ENCODE measurements at regions not wholly inside any gene's neighbourhood (a gene's known extent, or its start where the extent isn't known, plus 50 kb on each side); places are given as distances from the start of the nearest gene placed in this dataset.
"Not testable (repeated sequence)": the region's sequence is repeated elsewhere in the genome, so short reads cannot be mapped to it uniquely, and the experiment has no call there.

- DNase-seq (ENCODE audit: extremely low read depth in 1 of 2, low read depth in 1 of 2), result not testable (repeated sequence)
These were observed 1093.1 kb upstream of the DEFB115 start for GRCh38 chr20:30164389-30164788.

- DNase-seq (ENCODE audit: extremely low read depth in 1 of 2, low read depth in 1 of 2), result no peak
These were observed 1089.9 kb upstream of the DEFB115 start for GRCh38 chr20:30167540-30167939.

- peak in 1 of 2 donors; percentile 1 for DNase-seq (ENCODE audit: extremely low read depth in 1 of 2, low read depth in 1 of 2)
These were observed 1089.3 kb upstream of the DEFB115 start for GRCh38 chr20:30168025-30168799.

GRCh38 chr20:30168800-30169138 is 1088.7 kb upstream of the DEFB115 start:
- DNase-seq (ENCODE audit: extremely low read depth in 1 of 2, low read depth in 1 of 2), result no peak

GRCh38 chr20:30175681-30176080 is 1081.8 kb upstream of the DEFB115 start:
- no peak for DNase-seq (ENCODE audit: extremely low read depth in 1 of 2, low read depth in 1 of 2)

GRCh38 chr20:30183124-30183523 is 1074.3 kb upstream of the DEFB115 start:
- DNase-seq (ENCODE audit: extremely low read depth in 1 of 2, low read depth in 1 of 2), result not testable (repeated sequence)

- DNase-seq (ENCODE audit: extremely low read depth in 1 of 2, low read depth in 1 of 2), result not testable (repeated sequence)
These were observed 1065.7 kb upstream of the DEFB115 start for GRCh38 chr20:30191785-30192184.

- not testable (repeated sequence) for DNase-seq (ENCODE audit: extremely low read depth in 1 of 2, low read depth in 1 of 2)
These were observed 1023.0 kb upstream of the DEFB115 start for GRCh38 chr20:30234477-30234876.

GRCh38 chr20:30275073-30275472 is 982.4 kb upstream of the DEFB115 start:
- DNase-seq (ENCODE audit: extremely low read depth in 1 of 2, low read depth in 1 of 2), result not testable (repeated sequence)

- no peak for DNase-seq (ENCODE audit: extremely low read depth in 1 of 2, low read depth in 1 of 2)
These were observed 975.8 kb upstream of the DEFB115 start for GRCh38 chr20:30281584-30282197.

- DNase-seq (ENCODE audit: extremely low read depth in 1 of 2, low read depth in 1 of 2), result peak; percentile 32 to 74
These were observed 973.8 kb upstream of the DEFB115 start for GRCh38 chr20:30283476-30284280.

- DNase-seq (ENCODE audit: extremely low read depth in 1 of 2, low read depth in 1 of 2), result no peak
These were observed 973.1 kb upstream of the DEFB115 start for GRCh38 chr20:30284281-30284905.

- no peak for DNase-seq (ENCODE audit: extremely low read depth in 1 of 2, low read depth in 1 of 2)
These were observed 971.8 kb upstream of the DEFB115 start for GRCh38 chr20:30285677-30286076.

- no peak for DNase-seq (ENCODE audit: extremely low read depth in 1 of 2, low read depth in 1 of 2)
These were observed 971.3 kb upstream of the DEFB115 start for GRCh38 chr20:30286157-30286556.

GRCh38 chr20:30287459-30287858 is 970.0 kb upstream of the DEFB115 start:
- not testable (repeated sequence) for DNase-seq (ENCODE audit: extremely low read depth in 1 of 2, low read depth in 1 of 2)

GRCh38 chr20:30288346-30288745 is 969.1 kb upstream of the DEFB115 start:
- DNase-seq (ENCODE audit: extremely low read depth in 1 of 2, low read depth in 1 of 2), result no peak

- DNase-seq (ENCODE audit: extremely low read depth in 1 of 2, low read depth in 1 of 2), result not testable (repeated sequence)
These were observed 968.4 kb upstream of the DEFB115 start for GRCh38 chr20:30289049-30289448.

GRCh38 chr20:30289711-30290141 is 967.7 kb upstream of the DEFB115 start:
- not testable (repeated sequence) for DNase-seq (ENCODE audit: extremely low read depth in 1 of 2, low read depth in 1 of 2)

- DNase-seq (ENCODE audit: extremely low read depth in 1 of 2, low read depth in 1 of 2), result not testable (repeated sequence)
These were observed 967.0 kb upstream of the DEFB115 start for GRCh38 chr20:30290361-30291063.

- DNase-seq (ENCODE audit: extremely low read depth in 1 of 2, low read depth in 1 of 2), result not testable (repeated sequence)
These were observed 966.4 kb upstream of the DEFB115 start for GRCh38 chr20:30291064-30291379.

- not testable (repeated sequence) for DNase-seq (ENCODE audit: extremely low read depth in 1 of 2, low read depth in 1 of 2)
These were observed 965.8 kb upstream of the DEFB115 start for GRCh38 chr20:30291686-30292085.

All from stimulated activated CD8-positive, alpha-beta memory T cell treated with anti-CD3 and anti-CD28 coated beads, Interleukin-7, amount 100 ng/mL, for 48 hours (primary cell).